ENCODE measurements at regions not wholly inside any gene's neighbourhood (a gene's known extent, or its start where the extent isn't known, plus 50 kb on each side); places are given as distances from the start of the nearest gene placed in this dataset.

- Mint-ChIP-seq H3K4me3 (no peak overlapping the region), H3K36me3 (ENCODE audit: low read depth) (peaks cover 3% of the 10 kb centered on the region), H3K4me1 (peaks cover 99% of the 10 kb centered on the region), H3K27ac (peak overlapping the region; percentile 79), H3K9me3 (peaks cover 2% of the 10 kb centered on the region), H3K27me3 (no peaks in the 10 kb centered on the region)
- DNase-seq: no peak
- CTCF ChIA-PET: interaction anchor here (0.6 to 7.0 kb wide), 5 partner anchors 10 to 1031 kb away, joined by 3 to 57 read pairs (median 5); no protein-coding TSS in a partner anchor
- POLR2A ChIA-PET: no interaction called here
These were observed 53.1 kb upstream of the RUNX3 start for GRCh38 chr1:24983006-24983680.

DNA sequence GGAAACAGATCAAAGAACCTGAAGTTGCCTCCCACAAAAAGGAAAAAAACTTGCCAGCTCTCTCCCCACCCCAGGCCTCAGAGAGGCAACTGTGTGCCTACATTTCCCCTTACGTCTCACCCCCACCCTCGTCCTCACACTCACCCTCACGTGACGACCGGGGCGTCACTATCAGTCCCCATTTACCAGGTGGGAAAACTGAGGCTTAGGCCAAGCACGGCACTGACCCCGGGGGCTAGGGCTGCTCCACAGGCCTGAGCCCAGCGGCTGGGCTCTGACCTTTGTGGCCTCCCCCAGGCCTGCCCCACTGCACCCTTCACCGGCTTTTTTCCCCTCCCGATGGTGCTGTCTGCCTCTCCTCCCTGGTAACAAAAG, 51.5 kb upstream of the RUNX3 start:
- Mint-ChIP-seq H3K4me1 (peaks cover 93% of the 10 kb centered on the region), H3K36me3 (ENCODE audit: low read depth) (peaks cover 11% of the 10 kb centered on the region), H3K4me3 (peak overlapping the region; percentile 9), H3K27me3 (no peaks in the 10 kb centered on the region), H3K9me3 (peaks cover 4% of the 10 kb centered on the region), H3K27ac (peak overlapping the region; percentile 88)
- ChIA-PET CTCF (interaction anchor here (0.6 to 7.0 kb wide), 7 partner anchors 8 to 32 kb away, joined by 3 to 57 read pairs (median 3); no protein-coding TSS in a partner anchor), POLR2A (no interaction called here)
- peak; percentile 67 for DNase-seq

GRCh38 chr1:24980836-24981630, 51.0 kb upstream of the RUNX3 start:
- Mint-ChIP-seq H3K4me1 (peaks cover 90% of the 10 kb centered on the region), H3K27me3 (no peaks in the 10 kb centered on the region), H3K27ac (peak overlapping the region; percentile 88), H3K36me3 (ENCODE audit: low read depth) (peaks cover 16% of the 10 kb centered on the region), H3K4me3 (peak overlapping the region; percentile 9), H3K9me3 (peaks cover 7% of the 10 kb centered on the region)
- DNase-seq: no peak
- ChIA-PET POLR2A (no interaction called here), CTCF (interaction anchor here (0.6 to 7.0 kb wide), 5 partner anchors 10 to 14 kb away, joined by 3 to 57 read pairs (median 5); no protein-coding TSS in a partner anchor)

Small RNA genes in the stretch of these regions (microRNA-seq; reads per million reads assigned to microRNA genes)
- gene MIR4425 (ENCODE audit: borderline microRNAs expressed, borderline replicate concordance): 10.7 reads per million, percentile 42 among the genes with 10 or more reads in this experiment
